HepG2 (cell line): ENCODE measurements at regions not wholly inside any gene's neighbourhood (a gene's known extent, or its start where the extent isn't known, plus 50 kb on each side); places are given as distances from the start of the nearest gene placed in this dataset.

Source experiments
- ATAC-seq: fragments of 200-7000 bp; cut with Tn5 transposase; 3 replicates; pipeline ENCODE4 v1.9.1; 2020; ENCODE audit warnings: mild to moderate bottlenecking, moderate library complexity
- BruUV-seq: library from RNA; stranded (reverse); fragments of 400-500 nt; replicated peaks from 2 replicates; lab custom pipeline; 2021; lab: Mats Ljungman, UMichigan
- CTCF ChIA-PET: fragments of 300-600 bp; formaldehyde crosslinking; extraction: SDS; loops from one replicate; lab custom pipeline; 2021; ENCODE audit warnings: low total read pairs, inconsistent platforms, low intra/inter-chr PET ratio; lab: Yijun Ruan, JAX
- POLR2A ChIA-PET: fragments of 350-600 bp; sonication (Branson Sonifier 250); formaldehyde crosslinking; loops from one replicate; lab custom pipeline; 2020; ENCODE audit warnings: antibody characterized with exemption, inconsistent platforms; lab: Yijun Ruan, JAX
- DNase-seq: peaks from one replicate; pipeline ENCODE4 v3.0.0-alpha.2; 2015; ENCODE audit warnings: low spot score
- FAIRE-seq: peaks from 3 replicates; lab custom pipeline; 2011; peaks lifted over from hg19 to GRCh38; lab: Jason Lieb, UNC
- H2AFZ ChIP-seq: one replicate; pipeline ENCODE4 v1.6.1; 2011; ENCODE audit warnings: low read length, inconsistent platforms
- H3K27ac ChIP-seq: fragments of 300-600 bp; 3 replicates; pipeline ENCODE4 v1.8.0; 2011; ENCODE audit warnings: mixed run types, mild to moderate bottlenecking, mixed read lengths, low read length, inconsistent platforms; ENCODE audit not compliant: insufficient read depth; ENCODE audit errors: extremely low read length
- H3K27me3 ChIP-seq, 2 experiments: fragments of 200-600 bp in 1 of 2; 2 replicates in 1 of 2; 3 replicates in 1 of 2; pipeline versions ENCODE4 v1.6.0 to v1.8.0; 2011; ENCODE audit warnings: low read length in 2 of 2, mild to moderate bottlenecking in 2 of 2, moderate library complexity in 2 of 2, inconsistent platforms in 1 of 2; ENCODE audit not compliant: insufficient read depth in 2 of 2, control insufficient read depth in 1 of 2
- H3K36me3 ChIP-seq, 2 experiments: fragments of 200-600 bp in 1 of 2; replicated peaks in 1 of 2; 2 replicates in 1 of 2; 3 replicates in 1 of 2; pipeline versions ENCODE4 v1.5.1 to v1.8.0; 2011; ENCODE audit warnings: low read length in 2 of 2, inconsistent platforms in 1 of 2; ENCODE audit not compliant: insufficient read depth in 2 of 2, control insufficient read depth in 1 of 2
- H3K4me1 ChIP-seq: 2 replicates; pipeline ENCODE4 v1.5.1; 2012; ENCODE audit warnings: low read length, inconsistent platforms; ENCODE audit not compliant: insufficient read depth
- H3K4me2 ChIP-seq: 2 replicates; pipeline ENCODE4 v1.6.0; 2011; ENCODE audit warnings: low read depth, low read length, inconsistent platforms
- H3K4me3 ChIP-seq, 3 experiments: fragments of 200-600 bp in 1 of 3; sonication (generic), shearing (Covaris generic) in 1 of 3; replicated peaks in 1 of 3; 2 replicates each; pipeline ENCODE4 v1.5.1; 2011 to 2016; ENCODE audit warnings: low read length in 3 of 3, inconsistent platforms in 2 of 3, low read depth in 2 of 3, mild to moderate bottlenecking in 2 of 3, control low read depth in 1 of 3, mixed read lengths in 1 of 3; ENCODE audit not compliant: insufficient read depth in 1 of 3
- H3K79me2 ChIP-seq: one replicate; pipeline ENCODE4 v1.6.1; 2011; ENCODE audit warnings: low read length, inconsistent platforms; ENCODE audit not compliant: insufficient read depth
- H3K9ac ChIP-seq: 2 replicates; pipeline ENCODE4 v1.6.0; 2011; ENCODE audit warnings: mild to moderate bottlenecking, low read depth, low read length, inconsistent platforms; ENCODE audit not compliant: insufficient read depth
- H3K9me3 ChIP-seq: 2 replicates; pipeline ENCODE4 v1.5.1; 2012; ENCODE audit warnings: mild to moderate bottlenecking, low read length
- H4K20me1 ChIP-seq: 2 replicates; pipeline ENCODE4 v1.6.0; 2011; ENCODE audit warnings: inconsistent platforms, mild to moderate bottlenecking, low read length, moderate library complexity; ENCODE audit not compliant: insufficient read depth
- DR1 ChIP-seq: sonication (generic); formaldehyde crosslinking; IDR thresholded peaks from 2 replicates; pipeline ENCODE4 v1.8.0; 2021; ENCODE audit warnings: mild to moderate bottlenecking, missing genetic modification reagents, inconsistent platforms
- GMEB1 ChIP-seq: sonication (generic); formaldehyde crosslinking; IDR thresholded peaks from 2 replicates; pipeline ENCODE4 v1.5.1; 2020; ENCODE audit warnings: missing genetic modification reagents, mild to moderate bottlenecking, borderline replicate concordance
- JUND ChIP-seq: sonication (generic); formaldehyde crosslinking; IDR thresholded peaks from 2 replicates; pipeline ENCODE4 v1.8.0; 2022; ENCODE audit warnings: mild to moderate bottlenecking, missing genetic modification reagents
- MXD3 ChIP-seq: IDR thresholded peaks from 2 replicates; pipeline ENCODE4 v1.6.1; 2016; ENCODE audit warnings: mild to moderate bottlenecking, missing biosample characterization, missing genetic modification reagents
- ZBTB7B ChIP-seq: sonication (generic); formaldehyde crosslinking; IDR thresholded peaks from 2 replicates; pipeline ENCODE4 v1.4.0; 2020; ENCODE audit warnings: missing genetic modification reagents
- ZNF143 ChIP-seq: sonication (generic); formaldehyde crosslinking; IDR thresholded peaks from 2 replicates; pipeline ENCODE4 v1.4.0; 2020; ENCODE audit warnings: missing genetic modification reagents
- ZNF160 ChIP-seq: sonication (generic); formaldehyde crosslinking; IDR thresholded peaks from 2 replicates; pipeline ENCODE4 v1.8.0; 2022; ENCODE audit warnings: mild to moderate bottlenecking, inconsistent platforms, missing genetic modification reagents
- ZNF232 ChIP-seq: sonication (generic); formaldehyde crosslinking; IDR thresholded peaks from 2 replicates; pipeline ENCODE4 v1.4.0; 2020; ENCODE audit warnings: missing genetic modification reagents, borderline replicate concordance
- ZNF33A ChIP-seq: sonication (generic); formaldehyde crosslinking; IDR thresholded peaks from 2 replicates; pipeline ENCODE4 v1.5.1; 2020; ENCODE audit warnings: missing genetic modification reagents, mild to moderate bottlenecking, moderate library complexity, borderline replicate concordance
- ZNF501 ChIP-seq: sonication (generic); formaldehyde crosslinking; IDR thresholded peaks from 2 replicates; pipeline ENCODE4 v1.5.1; 2020; ENCODE audit warnings: mild to moderate bottlenecking, moderate library complexity, missing genetic modification reagents
- ZNF552 ChIP-seq: sonication (generic); formaldehyde crosslinking; IDR thresholded peaks from 2 replicates; pipeline ENCODE4 v1.9.0; 2022; ENCODE audit warnings: missing genetic modification reagents, mild to moderate bottlenecking, borderline replicate concordance
- ZNF703 ChIP-seq: sonication (generic); formaldehyde crosslinking; IDR thresholded peaks from 2 replicates; pipeline ENCODE4 v1.5.1; 2020; ENCODE audit warnings: missing genetic modification reagents, mild to moderate bottlenecking, moderate library complexity, borderline replicate concordance
- ZNF800 ChIP-seq: sonication (generic); formaldehyde crosslinking; IDR thresholded peaks from 2 replicates; pipeline ENCODE4 v1.4.0; 2020; ENCODE audit warnings: missing genetic modification reagents
- WGBS: methylation state at CpG from one replicate; pipeline ENCODE4 v1.1.6; 2017; ENCODE audit warnings: low lambda C conversion rate; 5-methylcytosine and 5-hydroxymethylcytosine counted together
- in situ Hi-C: cut with HindIII; loops from 2 replicates; pipeline ENCODE4 v1.10.0; 2017; ENCODE audit warnings: low pct_unique_long_range_greater_than_20kb; ENCODE audit not compliant: extremely low pct_ligation_motif_present
- intact Hi-C: fragments of 100-400 bp; cut with micrococcal nuclease; formaldehyde crosslinking; loops from one replicate; pipeline ENCODE4 v1.10.0; 2022; ENCODE audit not compliant: unreplicated experiment

- ATAC-seq: no peak
- CTCF ChIA-PET: no interaction called here
- BruUV-seq: no TSS peak
- WGBS: 9% methylated on average over 6 of the region's 6 CpGs
- no peak overlapping the region for H3K9ac ChIP-seq
- TF ChIP-seq ZNF33A (CRISPR knock-in tag) (no peak), ZNF143 (no peak), ZNF552 (CRISPR knock-in tag) (no peak), ZNF232 (no peak), ZNF160 (CRISPR knock-in tag) (no peak), GMEB1 (CRISPR knock-in tag) (no peak), JUND (CRISPR knock-in tag) (no peak), ZBTB7B (CRISPR knock-in tag) (no peak)
- TF ChIP-seq, all 625 proteins: peak for 0
- Histone ChIP-seq H4K20me1 (no peaks in the 10 kb centered on the region), H3K27me3 (no peaks in the 10 kb centered on the region), H3K4me3 (no peak overlapping the region), H3K4me2 (no peak overlapping the region), H3K9me3 (no peaks in the 10 kb centered on the region), H2AFZ (no peak overlapping the region), H3K4me1 (no peaks in the 10 kb centered on the region), H3K36me3 (no peaks in the 10 kb centered on the region), H3K27ac (no peak overlapping the region), H3K79me2 (no peaks in the 10 kb centered on the region)
- POLR2A ChIA-PET: no interaction called here
- FAIRE-seq (no peak), DNase-seq (no peak)
- in situ Hi-C loops (no loop called here), intact Hi-C loops (no loop called here)
Observed at GRCh38 chr4:71259280-71259679, 79.5 kb upstream of the SLC4A4 start.

DNA sequence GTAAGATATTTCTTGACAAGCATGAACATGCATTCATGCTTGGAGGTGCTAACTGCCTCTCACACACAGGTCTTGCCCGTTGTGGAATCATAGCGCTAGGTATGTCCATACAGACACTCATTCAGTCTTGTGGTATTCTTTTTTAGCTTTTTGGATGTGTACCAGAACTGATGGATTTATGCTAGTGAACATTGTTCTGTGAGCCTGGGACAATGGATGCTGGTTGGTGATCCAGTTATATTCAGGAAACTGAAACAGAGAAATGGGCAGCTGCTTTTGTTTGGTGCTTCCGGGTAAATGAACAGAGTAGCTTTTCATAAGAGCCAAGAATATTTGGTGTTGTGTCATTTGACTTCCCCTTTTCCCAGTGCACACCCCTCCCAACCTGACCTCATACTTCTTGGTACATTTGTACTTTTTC lies 78.9 kb upstream of the SLC4A4 start:
- Histone ChIP-seq H2AFZ (no peak overlapping the region), H3K79me2 (no peaks in the 10 kb centered on the region), H4K20me1 (no peaks in the 10 kb centered on the region), H3K4me1 (no peaks in the 10 kb centered on the region), H3K9me3 (no peaks in the 10 kb centered on the region), H3K4me2 (no peak overlapping the region), H3K36me3 (no peaks in the 10 kb centered on the region), H3K4me3 (no peak overlapping the region), H3K27ac (no peak overlapping the region), H3K27me3 (no peaks in the 10 kb centered on the region), H3K9ac (no peak overlapping the region)
- DNase-seq: no peak
- ChIA-PET CTCF (no interaction called here), POLR2A (no interaction called here)
- no TSS peak for BruUV-seq
- intact Hi-C loops: no loop called here
- 69% methylated on average over 3 of the region's 3 CpGs for WGBS
- FAIRE-seq: no peak
- no peak for ATAC-seq
- in situ Hi-C loops: no loop called here
- TF ChIP-seq ZNF800 (CRISPR knock-in tag) (no peak), MXD3 (CRISPR knock-in tag) (no peak), DR1 (CRISPR knock-in tag) (no peak), ZNF501 (CRISPR knock-in tag) (no peak), ZNF703 (CRISPR knock-in tag) (no peak)
